Astrocyte (in vitro differentiated cells and primary cell): ENCODE measurements at regions not wholly inside any gene's neighbourhood (a gene's known extent, or its start where the extent isn't known, plus 50 kb on each side); places are given as distances from the start of the nearest gene placed in this dataset.

Experiments
- DNase-seq: peaks from one replicate; pipeline ENCODE4 v3.0.0-alpha.2; 2010; ENCODE audit warnings: low read depth
- FAIRE-seq: peaks from 2 replicates; lab custom pipeline; 2011; peaks lifted over from hg19 to GRCh38; lab: Jason Lieb, UNC
- H2AFZ ChIP-seq: 2 replicates; pipeline ENCODE4 v1.6.0; 2012; ENCODE audit warnings: low read depth, low read length, inconsistent platforms
- H3K27ac ChIP-seq: 2 replicates; pipeline ENCODE4 v1.5.1; 2011; ENCODE audit warnings: low read depth, low read length, inconsistent platforms
- H3K27me3 ChIP-seq: 2 replicates; pipeline ENCODE4 v1.6.0; 2011; ENCODE audit warnings: low read length, inconsistent platforms; ENCODE audit not compliant: insufficient read depth
- H3K36me3 ChIP-seq: 2 replicates; pipeline ENCODE4 v1.5.1; 2011; ENCODE audit warnings: low read length, inconsistent platforms; ENCODE audit not compliant: insufficient read depth
- H3K4me1 ChIP-seq: 2 replicates; pipeline ENCODE4 v1.5.1; 2011; ENCODE audit warnings: low read length, inconsistent platforms; ENCODE audit not compliant: insufficient read depth
- H3K4me2 ChIP-seq: 2 replicates; pipeline ENCODE4 v1.6.0; 2012; ENCODE audit warnings: low read length, inconsistent platforms
- H3K4me3 ChIP-seq: 2 replicates; pipeline ENCODE4 v1.5.1; 2011; ENCODE audit warnings: low read depth, mild to moderate bottlenecking, low read length, inconsistent platforms; ENCODE audit not compliant: insufficient read depth
- H3K79me2 ChIP-seq: 2 replicates; pipeline ENCODE4 v1.6.0; 2012; ENCODE audit warnings: mild to moderate bottlenecking, low read length, inconsistent platforms; ENCODE audit not compliant: insufficient read depth
- H3K9ac ChIP-seq: 2 replicates; pipeline ENCODE4 v1.6.0; 2012; ENCODE audit warnings: mild to moderate bottlenecking, low read length, inconsistent platforms
- H3K9me3 ChIP-seq: 2 replicates; pipeline ENCODE4 v1.5.1; 2012; ENCODE audit warnings: low read depth, mild to moderate bottlenecking, low read length, inconsistent platforms; ENCODE audit not compliant: insufficient read depth
- H4K20me1 ChIP-seq: 2 replicates; pipeline ENCODE4 v1.6.0; 2012; ENCODE audit warnings: low read length, inconsistent platforms; ENCODE audit not compliant: insufficient read depth
- H3K27ac Mint-ChIP-seq: one replicate; pipeline ENCODE4 v1.8.0; 2021; ENCODE audit warnings: mild to moderate bottlenecking, mixed read lengths; ENCODE audit not compliant: unreplicated experiment
- H3K27me3 Mint-ChIP-seq: one replicate; pipeline ENCODE4 v1.8.0; 2021; ENCODE audit warnings: low read depth, mixed read lengths; ENCODE audit not compliant: unreplicated experiment
- H3K36me3 Mint-ChIP-seq: one replicate; pipeline ENCODE4 v1.8.0; 2021; ENCODE audit warnings: low read depth, mixed read lengths; ENCODE audit not compliant: unreplicated experiment
- H3K4me1 Mint-ChIP-seq: one replicate; pipeline ENCODE4 v1.8.0; 2021; ENCODE audit warnings: low read depth, mixed read lengths; ENCODE audit not compliant: unreplicated experiment
- H3K4me3 Mint-ChIP-seq: one replicate; pipeline ENCODE4 v1.8.0; 2021; ENCODE audit warnings: mild to moderate bottlenecking, moderate library complexity, mixed read lengths; ENCODE audit not compliant: unreplicated experiment
- H3K9me3 Mint-ChIP-seq: one replicate; pipeline ENCODE4 v1.8.0; 2021; ENCODE audit warnings: mild to moderate bottlenecking, mixed read lengths; ENCODE audit not compliant: unreplicated experiment
- EZH2 ChIP-seq: IDR thresholded peaks from 2 replicates; pipeline ENCODE4 v1.6.1; 2012; ENCODE audit warnings: mild to moderate bottlenecking, low read length, inconsistent platforms; ENCODE audit not compliant: insufficient read depth
- TF ChIP-seq, protein P1 (sequence below): IDR thresholded peaks from 2 replicates; pipeline ENCODE4 v1.5.1; 2011; ENCODE audit warnings: low read depth, mild to moderate bottlenecking, inconsistent platforms, low read length, moderate library complexity; ENCODE audit not compliant: insufficient read depth

- Histone ChIP-seq H2AFZ (no peak overlapping the region), H3K79me2 (no peaks in the 10 kb centered on the region), H3K27me3 (no peaks in the 10 kb centered on the region), H3K4me3 (no peak overlapping the region), H3K36me3 (no peaks in the 10 kb centered on the region), H3K9me3 (no peaks in the 10 kb centered on the region), H3K9ac (no peak overlapping the region), H4K20me1 (no peaks in the 10 kb centered on the region), H3K27ac (no peak overlapping the region), H3K4me1 (no peaks in the 10 kb centered on the region), H3K4me2 (no peak overlapping the region)
- Mint-ChIP-seq H3K27ac (no peak overlapping the region), H3K4me3 (no peak overlapping the region), H3K4me1 (no peaks in the 10 kb centered on the region), H3K27me3 (peaks cover 15% of the 10 kb centered on the region), H3K36me3 (no peaks in the 10 kb centered on the region), H3K9me3 (peaks cover 2% of the 10 kb centered on the region)
- DNase-seq, result no peak
- FAIRE-seq, result no peak
- no peak for TF ChIP-seq EZH2
- TF ChIP-seq, protein P1, sequence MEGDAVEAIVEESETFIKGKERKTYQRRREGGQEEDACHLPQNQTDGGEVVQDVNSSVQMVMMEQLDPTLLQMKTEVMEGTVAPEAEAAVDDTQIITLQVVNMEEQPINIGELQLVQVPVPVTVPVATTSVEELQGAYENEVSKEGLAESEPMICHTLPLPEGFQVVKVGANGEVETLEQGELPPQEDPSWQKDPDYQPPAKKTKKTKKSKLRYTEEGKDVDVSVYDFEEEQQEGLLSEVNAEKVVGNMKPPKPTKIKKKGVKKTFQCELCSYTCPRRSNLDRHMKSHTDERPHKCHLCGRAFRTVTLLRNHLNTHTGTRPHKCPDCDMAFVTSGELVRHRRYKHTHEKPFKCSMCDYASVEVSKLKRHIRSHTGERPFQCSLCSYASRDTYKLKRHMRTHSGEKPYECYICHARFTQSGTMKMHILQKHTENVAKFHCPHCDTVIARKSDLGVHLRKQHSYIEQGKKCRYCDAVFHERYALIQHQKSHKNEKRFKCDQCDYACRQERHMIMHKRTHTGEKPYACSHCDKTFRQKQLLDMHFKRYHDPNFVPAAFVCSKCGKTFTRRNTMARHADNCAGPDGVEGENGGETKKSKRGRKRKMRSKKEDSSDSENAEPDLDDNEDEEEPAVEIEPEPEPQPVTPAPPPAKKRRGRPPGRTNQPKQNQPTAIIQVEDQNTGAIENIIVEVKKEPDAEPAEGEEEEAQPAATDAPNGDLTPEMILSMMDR, result no peak
These were observed 104.6 kb upstream of the GDF10 start for GRCh38 chr10:47195274-47195885.

DNA sequence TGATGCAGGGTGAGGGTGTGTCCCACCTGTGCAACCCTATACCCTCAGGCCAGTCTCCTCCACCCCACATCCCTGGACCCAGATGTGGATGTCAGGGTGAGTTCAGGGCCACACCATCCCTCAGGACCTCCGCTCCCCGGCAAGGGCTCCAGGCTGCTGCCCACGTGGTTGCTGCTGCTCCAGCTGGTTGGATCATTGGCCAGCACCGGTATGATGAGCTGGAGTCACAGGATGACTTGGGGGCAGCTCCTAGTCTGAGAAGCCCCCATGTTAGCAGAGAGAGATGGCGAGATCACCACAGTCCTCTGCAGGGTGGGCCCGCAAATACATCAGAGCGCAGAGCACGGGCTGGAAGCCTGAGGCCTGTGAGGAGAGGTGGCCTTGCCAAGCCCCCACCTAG is 103.3 kb upstream of the GDF10 start:
- H3K27ac Mint-ChIP-seq, result no peak overlapping the region
- no peaks in the 10 kb centered on the region for H3K79me2 ChIP-seq
- H3K9me3 Mint-ChIP-seq, result peaks cover 5% of the 10 kb centered on the region
- no peak for FAIRE-seq
- H3K27me3 ChIP-seq, result no peaks in the 10 kb centered on the region
- H3K4me3 Mint-ChIP-seq, result no peak overlapping the region
- no peak for TF ChIP-seq EZH2
- TF ChIP-seq, protein P1, result no peak
- H3K36me3 ChIP-seq, result no peaks in the 10 kb centered on the region
- no peaks in the 10 kb centered on the region for H3K9me3 ChIP-seq
- DNase-seq, result no peak
- H2AFZ ChIP-seq, result no peak overlapping the region
- no peak overlapping the region for H3K9ac ChIP-seq
- no peaks in the 10 kb centered on the region for H3K4me1 Mint-ChIP-seq
- no peak overlapping the region for H3K27ac ChIP-seq
- no peak overlapping the region for H3K4me2 ChIP-seq
- H4K20me1 ChIP-seq, result no peaks in the 10 kb centered on the region
- no peaks in the 10 kb centered on the region for H3K36me3 Mint-ChIP-seq
- H3K27me3 Mint-ChIP-seq, result peaks cover 12% of the 10 kb centered on the region
- H3K4me3 ChIP-seq, result no peak overlapping the region
- no peaks in the 10 kb centered on the region for H3K4me1 ChIP-seq

DNA sequence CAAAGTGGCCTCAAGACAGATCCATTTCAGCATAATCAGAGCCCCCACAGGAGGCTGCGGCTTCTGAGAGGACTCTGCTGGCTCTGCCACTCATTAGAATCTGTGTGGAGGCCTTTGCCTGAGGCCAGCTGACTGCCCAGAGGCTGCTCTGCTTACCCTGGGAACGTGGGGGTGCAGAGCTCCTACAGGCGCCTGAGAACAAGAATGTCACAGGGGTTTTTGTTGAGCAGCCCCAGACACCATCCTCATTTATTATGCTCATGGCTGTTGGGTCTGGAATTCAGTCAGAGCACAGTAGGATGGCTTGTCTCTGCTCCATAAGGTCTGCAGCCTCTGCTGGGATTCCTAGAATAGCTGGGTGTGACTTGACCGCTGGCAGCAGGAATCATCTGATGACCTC is 101.8 kb upstream of the GDF10 start:
- no peak overlapping the region for H3K9ac ChIP-seq
- H3K79me2 ChIP-seq, result no peaks in the 10 kb centered on the region
- no peak overlapping the region for H3K4me3 ChIP-seq
- Mint-ChIP-seq H3K36me3 (no peaks in the 10 kb centered on the region), H3K27ac (no peak overlapping the region), H3K4me1 (no peaks in the 10 kb centered on the region), H3K27me3 (peaks cover 5% of the 10 kb centered on the region), H3K9me3 (peaks cover 5% of the 10 kb centered on the region), H3K4me3 (no peak overlapping the region)
- no peaks in the 10 kb centered on the region for H3K9me3 ChIP-seq
- DNase-seq, result no peak
- H3K4me2 ChIP-seq, result no peak overlapping the region
- TF ChIP-seq, protein P1, result no peak
- no peak for TF ChIP-seq EZH2
- no peak for FAIRE-seq
- H3K27ac ChIP-seq, result no peak overlapping the region
- H2AFZ ChIP-seq, result no peak overlapping the region
- H4K20me1 ChIP-seq, result no peaks in the 10 kb centered on the region
- H3K36me3 ChIP-seq, result no peaks in the 10 kb centered on the region
- H3K4me1 ChIP-seq, result no peaks in the 10 kb centered on the region
- no peaks in the 10 kb centered on the region for H3K27me3 ChIP-seq
